ENCODE measurements at regions not wholly inside any gene's neighbourhood (a gene's known extent, or its start where the extent isn't known, plus 50 kb on each side); places are given as distances from the start of the nearest gene placed in this dataset.

GRCh38 chr10:69684020-69684980, 54.3 kb downstream of the FAM241B start:
- no peak for DNase-seq

- no peak for DNase-seq
Measured at GRCh38 chr10:69684981-69685353, 54.9 kb downstream of the FAM241B start.

GRCh38 chr10:69685426-69685801, 55.4 kb downstream of the FAM241B start:
- no peak for DNase-seq

- DNase-seq = no peak
Measured at GRCh38 chr10:69685802-69686585, 55.9 kb downstream of the FAM241B start.

GRCh38 chr10:69686866-69687265, 56.8 kb downstream of the FAM241B start:
- DNase-seq = no peak

- no peak for DNase-seq
Measured at GRCh38 chr10:69687426-69687825, 57.4 kb downstream of the FAM241B start.

- no peak for DNase-seq
Measured at GRCh38 chr10:69692267-69692666, 62.2 kb downstream of the FAM241B start.

GRCh38 chr10:69692891-69693290, 62.8 kb downstream of the FAM241B start:
- DNase-seq = no peak

- no peak for DNase-seq
Measured at GRCh38 chr10:69693886-69694285, 63.8 kb downstream of the FAM241B start.

GRCh38 chr10:69696073-69696731, 66.2 kb downstream of the FAM241B start:
- DNase-seq = peak; percentile 4

- DNase-seq = no peak
Measured at GRCh38 chr10:69697006-69697405, 67.0 kb downstream of the FAM241B start.

GRCh38 chr10:69703256-69703655, 73.2 kb downstream of the FAM241B start:
- DNase-seq = no peak

- no peak for DNase-seq
Measured at GRCh38 chr10:69703766-69704630, 74.0 kb downstream of the FAM241B start.

- DNase-seq = no peak
Measured at GRCh38 chr10:69709366-69709941, 79.4 kb downstream of the FAM241B start.

- no peak for DNase-seq
Measured at GRCh38 chr10:69710008-69710888, 80.2 kb downstream of the FAM241B start.

- no peak for DNase-seq
Measured at GRCh38 chr10:69712342-69712741, 82.3 kb downstream of the FAM241B start.

GRCh38 chr10:69714572-69714971, 84.5 kb downstream of the FAM241B start:
- DNase-seq = no peak

- DNase-seq = no peak
Measured at GRCh38 chr10:69715156-69715898, 85.3 kb downstream of the FAM241B start.

- no peak for DNase-seq
Measured at GRCh38 chr10:69715899-69716606, 85.7 kb upstream of the COL13A1 start.
